Stimulated activated effector memory CD8-positive, alpha-beta T cell treated with anti-CD3 and anti-CD28 coated beads, Interleukin-12 subunit alpha, Interleukin-12 subunit beta, amount 100 ng/mL, for 72 hours (primary cell): ENCODE measurements at regions not wholly inside any gene's neighbourhood (a gene's known extent, or its start where the extent isn't known, plus 50 kb on each side); places are given as distances from the start of the nearest gene placed in this dataset.

ENCODE experiments used
- ATAC-seq: fragments of 150-1000 bp; cut with Tn5 transposase; 2 replicates; pipeline ENCODE4 v1.10.0; 2021
- DNase-seq, 2 donors: peaks; one replicate each; pipeline ENCODE4 v3.0.0; 2021 to 2022; ENCODE audit warnings: low spot score in 2 of 2
- H3K27ac Mint-ChIP-seq: one replicate; pipeline ENCODE4 v1.8.0; 2022; ENCODE audit warnings: mild to moderate bottlenecking, mixed read lengths
- H3K36me3 Mint-ChIP-seq: one replicate; pipeline ENCODE4 v1.8.0; 2022; ENCODE audit warnings: mild to moderate bottlenecking, mixed read lengths
- H3K4me1 Mint-ChIP-seq: one replicate; pipeline ENCODE4 v1.8.0; 2022; ENCODE audit warnings: mixed read lengths
- H3K4me3 Mint-ChIP-seq: one replicate; pipeline ENCODE4 v1.8.0; 2022; ENCODE audit warnings: mild to moderate bottlenecking, mixed read lengths
- H3K9me3 Mint-ChIP-seq: one replicate; pipeline ENCODE4 v1.8.0; 2022; ENCODE audit warnings: mixed read lengths

GRCh38 chr11:107247167-107247861 is 210.3 kb downstream of the CWF19L2 start:
- DNase-seq, result no peak

GRCh38 chr11:107243929-107244328 is 213.7 kb downstream of the CWF19L2 start:
- DNase-seq (no peak), ATAC-seq (no peak)
- Mint-ChIP-seq H3K27ac (no peak overlapping the region), H3K4me3 (no peak overlapping the region), H3K36me3 (no peaks in the 10 kb centered on the region), H3K4me1 (no peaks in the 10 kb centered on the region), H3K9me3 (no peaks in the 10 kb centered on the region)

More at GRCh38 chr11:107247167-107247861, 210.3 kb downstream of the CWF19L2 start:
- no peaks in the 10 kb centered on the region for H3K36me3 Mint-ChIP-seq
- H3K27ac Mint-ChIP-seq, result no peak overlapping the region
- H3K4me1 Mint-ChIP-seq, result no peaks in the 10 kb centered on the region
- ATAC-seq, result no peak
- no peak overlapping the region for H3K4me3 Mint-ChIP-seq
- H3K9me3 Mint-ChIP-seq, result no peaks in the 10 kb centered on the region

GRCh38 chr11:107232451-107232850 is 214.2 kb upstream of the GUCY1A2 start:
- H3K9me3 Mint-ChIP-seq, result peaks cover 8% of the 10 kb centered on the region
- H3K36me3 Mint-ChIP-seq, result no peaks in the 10 kb centered on the region
- no peak for DNase-seq
- no peaks in the 10 kb centered on the region for H3K4me1 Mint-ChIP-seq
- no peak overlapping the region for H3K4me3 Mint-ChIP-seq
- ATAC-seq, result no peak
- no peak overlapping the region for H3K27ac Mint-ChIP-seq

- Mint-ChIP-seq H3K4me3 (no peak overlapping the region), H3K27ac (no peak overlapping the region), H3K9me3 (no peaks in the 10 kb centered on the region), H3K4me1 (no peaks in the 10 kb centered on the region), H3K36me3 (no peaks in the 10 kb centered on the region)
- ATAC-seq (no peak), DNase-seq (no peak)
Observed at GRCh38 chr11:107224836-107225235, 206.6 kb upstream of the GUCY1A2 start.

- Mint-ChIP-seq H3K4me3 (no peak overlapping the region), H3K27ac (no peak overlapping the region), H3K4me1 (no peaks in the 10 kb centered on the region), H3K36me3 (no peaks in the 10 kb centered on the region), H3K9me3 (no peaks in the 10 kb centered on the region)
- ATAC-seq, result no peak
- no peak for DNase-seq
Observed at GRCh38 chr11:107222916-107223460, 204.7 kb upstream of the GUCY1A2 start.

- Mint-ChIP-seq H3K4me1 (no peaks in the 10 kb centered on the region), H3K27ac (no peak overlapping the region), H3K4me3 (no peak overlapping the region), H3K9me3 (no peaks in the 10 kb centered on the region), H3K36me3 (no peaks in the 10 kb centered on the region)
- DNase-seq, result no peak
- ATAC-seq, result no peak
Observed at GRCh38 chr11:107222431-107222830, 204.2 kb upstream of the GUCY1A2 start.

- H3K9me3 Mint-ChIP-seq, result no peaks in the 10 kb centered on the region
Observed at GRCh38 chr11:107221748-107222285, 203.5 kb upstream of the GUCY1A2 start.

GRCh38 chr11:107218123-107219013 is 200.1 kb upstream of the GUCY1A2 start:
- Mint-ChIP-seq H3K4me3 (no peak overlapping the region), H3K9me3 (no peaks in the 10 kb centered on the region), H3K36me3 (no peaks in the 10 kb centered on the region), H3K27ac (no peak overlapping the region), H3K4me1 (no peaks in the 10 kb centered on the region)
- DNase-seq, result no peak
- no peak for ATAC-seq

More at GRCh38 chr11:107221748-107222285, 203.5 kb upstream of the GUCY1A2 start:
- Mint-ChIP-seq H3K27ac (no peak overlapping the region), H3K4me1 (no peaks in the 10 kb centered on the region), H3K4me3 (no peak overlapping the region), H3K36me3 (no peaks in the 10 kb centered on the region)
- no peak for ATAC-seq
- no peak for DNase-seq

GRCh38 chr11:107217444-107217843 is 199.2 kb upstream of the GUCY1A2 start:
- Mint-ChIP-seq H3K4me1 (no peaks in the 10 kb centered on the region), H3K27ac (no peak overlapping the region), H3K4me3 (no peak overlapping the region), H3K9me3 (no peaks in the 10 kb centered on the region), H3K36me3 (no peaks in the 10 kb centered on the region)
- ATAC-seq (no peak), DNase-seq (no peak)

- no peaks in the 10 kb centered on the region for H3K36me3 Mint-ChIP-seq
- H3K4me1 Mint-ChIP-seq, result no peaks in the 10 kb centered on the region
- no peaks in the 10 kb centered on the region for H3K9me3 Mint-ChIP-seq
- ATAC-seq, result no peak
- no peak overlapping the region for H3K27ac Mint-ChIP-seq
- no peak for DNase-seq
- no peak overlapping the region for H3K4me3 Mint-ChIP-seq
Observed at GRCh38 chr11:107215010-107215409, 196.7 kb upstream of the GUCY1A2 start.

GRCh38 chr11:107203656-107204055 is 185.4 kb upstream of the GUCY1A2 start:
- DNase-seq, result no peak
- Mint-ChIP-seq H3K36me3 (no peaks in the 10 kb centered on the region), H3K9me3 (peaks cover 5% of the 10 kb centered on the region), H3K27ac (no peak overlapping the region), H3K4me3 (no peak overlapping the region), H3K4me1 (no peaks in the 10 kb centered on the region)
- ATAC-seq, result no peak

- ATAC-seq (no peak), DNase-seq (no peak)
- Mint-ChIP-seq H3K4me3 (no peak overlapping the region), H3K27ac (no peak overlapping the region), H3K4me1 (no peaks in the 10 kb centered on the region), H3K9me3 (peaks cover 5% of the 10 kb centered on the region), H3K36me3 (no peaks in the 10 kb centered on the region)
Observed at GRCh38 chr11:107202241-107202640, 184.0 kb upstream of the GUCY1A2 start.

GRCh38 chr11:107198490-107199007 is 180.3 kb upstream of the GUCY1A2 start:
- no peak overlapping the region for H3K4me3 Mint-ChIP-seq
- DNase-seq (no peak), ATAC-seq (no peak)
- no peaks in the 10 kb centered on the region for H3K4me1 Mint-ChIP-seq
- H3K27ac Mint-ChIP-seq, result no peak overlapping the region
- peaks cover 2% of the 10 kb centered on the region for H3K9me3 Mint-ChIP-seq
- no peaks in the 10 kb centered on the region for H3K36me3 Mint-ChIP-seq

- H3K36me3 Mint-ChIP-seq, result no peaks in the 10 kb centered on the region
Observed at GRCh38 chr11:107197932-107198331, 179.7 kb upstream of the GUCY1A2 start.

GRCh38 chr11:107196732-107197131 is 178.5 kb upstream of the GUCY1A2 start:
- DNase-seq (no peak), ATAC-seq (no peak)
- Mint-ChIP-seq H3K4me1 (no peaks in the 10 kb centered on the region), H3K9me3 (peaks cover 8% of the 10 kb centered on the region), H3K4me3 (no peak overlapping the region), H3K27ac (no peak overlapping the region), H3K36me3 (no peaks in the 10 kb centered on the region)

More at GRCh38 chr11:107197932-107198331, 179.7 kb upstream of the GUCY1A2 start:
- DNase-seq (no peak), ATAC-seq (no peak)
- Mint-ChIP-seq H3K27ac (no peak overlapping the region), H3K9me3 (peaks cover 2% of the 10 kb centered on the region), H3K4me1 (no peaks in the 10 kb centered on the region), H3K4me3 (no peak overlapping the region)
